WTC11 (cell line): ENCODE measurements at regions not wholly inside any gene's neighbourhood (a gene's known extent, or its start where the extent isn't known, plus 50 kb on each side); places are given as distances from the start of the nearest gene placed in this dataset.

ENCODE experiments used
- ATAC-seq: fragments of 200-7000 bp; cut with Tn5 transposase; 2 replicates; pipeline ENCODE4 v1.10.0; 2021; ENCODE audit warnings: mild to moderate bottlenecking, moderate library complexity
- CTCF ChIA-PET: fragments of 300-600 bp; sonication (Branson Sonifier 250); formaldehyde crosslinking; loops from one replicate; lab custom pipeline; 2021; ENCODE audit warnings: antibody characterized with exemption; lab: Charles Lee
- POLR2A ChIA-PET: fragments of 350-600 bp; sonication (Branson Sonifier 250); formaldehyde crosslinking; loops from one replicate; lab custom pipeline; 2021; ENCODE audit warnings: antibody characterized with exemption; lab: Charles Lee
- DNase-seq: peaks from one replicate; pipeline ENCODE4 v3.0.0; 2021; ENCODE audit warnings: low spot score
- H3K27ac Mint-ChIP-seq: 2 replicates; pipeline ENCODE4 v1.8.0; 2021; ENCODE audit warnings: mixed read lengths
- H3K27me3 Mint-ChIP-seq: 2 replicates; pipeline ENCODE4 v1.8.0; 2021; ENCODE audit warnings: low read depth, mild to moderate bottlenecking, moderate library complexity, mixed read lengths
- H3K36me3 Mint-ChIP-seq: 2 replicates; pipeline ENCODE4 v1.8.0; 2021; ENCODE audit warnings: mixed read lengths
- H3K4me1 Mint-ChIP-seq: 2 replicates; pipeline ENCODE4 v1.8.0; 2022; ENCODE audit warnings: mixed read lengths
- H3K4me3 Mint-ChIP-seq: 2 replicates; pipeline ENCODE4 v1.8.0; 2021; ENCODE audit warnings: mild to moderate bottlenecking, moderate library complexity, mixed read lengths
- H3K9me3 Mint-ChIP-seq: 2 replicates; pipeline ENCODE4 v1.8.0; 2021; ENCODE audit warnings: mixed read lengths
- ATF2 ChIP-seq: sonication (generic); formaldehyde crosslinking; IDR thresholded peaks from 2 replicates; pipeline ENCODE4 v1.8.1; 2022; ENCODE audit warnings: low read depth, missing genetic modification reagents, borderline replicate concordance
- ATF6 ChIP-seq: sonication (generic); formaldehyde crosslinking; IDR thresholded peaks from 2 replicates; pipeline ENCODE4 v1.8.1; 2023; ENCODE audit warnings: mild to moderate bottlenecking, missing genetic modification reagents
- CREB1 ChIP-seq: sonication (generic); formaldehyde crosslinking; IDR thresholded peaks from 2 replicates; pipeline ENCODE4 v1.8.0; 2023; ENCODE audit warnings: mild to moderate bottlenecking, missing genetic modification reagents
- ERG ChIP-seq: fragments of 250-450 bp; sonication (Bioruptor Pico); IDR thresholded peaks from 2 replicates; pipeline ENCODE4 v1.8.0; 2021; ENCODE audit warnings: mild to moderate bottlenecking
- ESRRA ChIP-seq: sonication (generic); formaldehyde crosslinking; IDR thresholded peaks from 2 replicates; pipeline ENCODE4 v1.8.1; 2022; ENCODE audit warnings: mild to moderate bottlenecking, missing genetic modification reagents, borderline replicate concordance
- GABPB1 ChIP-seq: sonication (generic); formaldehyde crosslinking; IDR thresholded peaks from 2 replicates; pipeline ENCODE4 v1.8.1; 2023; ENCODE audit warnings: mild to moderate bottlenecking, missing genetic modification reagents
- GRHL2 ChIP-seq: fragments of 250-450 bp; sonication (Bioruptor Pico); IDR thresholded peaks from 2 replicates; pipeline ENCODE4 v1.8.0; 2022; ENCODE audit warnings: mild to moderate bottlenecking, moderate library complexity; ENCODE audit not compliant: insufficient replicate concordance, severe bottlenecking
- HMGXB4 ChIP-seq: sonication (generic); formaldehyde crosslinking; IDR thresholded peaks from 2 replicates; pipeline ENCODE4 v1.8.1; 2023; ENCODE audit warnings: mild to moderate bottlenecking, moderate library complexity, missing genetic modification reagents
- PRRX2 ChIP-seq: fragments of 250-450 bp; sonication (Bioruptor Pico); IDR thresholded peaks from 2 replicates; pipeline ENCODE4 v1.8.0; 2021; ENCODE audit warnings: mild to moderate bottlenecking
- SMAD4 ChIP-seq: sonication (generic); formaldehyde crosslinking; IDR thresholded peaks from 2 replicates; pipeline ENCODE4 v1.8.0; 2022; ENCODE audit warnings: mild to moderate bottlenecking, missing genetic modification reagents
- TP53 ChIP-seq: sonication (generic); formaldehyde crosslinking; IDR thresholded peaks from 2 replicates; pipeline ENCODE4 v1.8.1; 2023; ENCODE audit warnings: mild to moderate bottlenecking, missing genetic modification reagents
- ZBTB21 ChIP-seq: sonication (generic); formaldehyde crosslinking; IDR thresholded peaks from 2 replicates; pipeline ENCODE4 v1.8.1; 2023; ENCODE audit warnings: mild to moderate bottlenecking, missing genetic modification reagents, borderline replicate concordance
- ZNF423 ChIP-seq: fragments of 250-450 bp; sonication (Bioruptor Pico); IDR thresholded peaks from 2 replicates; pipeline ENCODE4 v2.1.2; 2022; ENCODE audit warnings: mild to moderate bottlenecking, moderate library complexity
- TF ChIP-seq, protein P1 (sequence below): fragments of 250-450 bp; sonication (Bioruptor Pico); IDR thresholded peaks from 2 replicates; pipeline ENCODE4 v1.9.0; 2021; ENCODE audit warnings: mild to moderate bottlenecking
- TF ChIP-seq, protein P2 (sequence below): sonication (generic); formaldehyde crosslinking; IDR thresholded peaks from 2 replicates; pipeline ENCODE4 v1.8.0; 2022; ENCODE audit warnings: mild to moderate bottlenecking, missing genetic modification reagents
- TF ChIP-seq, protein P3 (sequence below): sonication (generic); formaldehyde crosslinking; IDR thresholded peaks from 2 replicates; pipeline ENCODE4 v1.8.1; 2023; ENCODE audit warnings: mild to moderate bottlenecking, missing genetic modification reagents, borderline replicate concordance
- TF ChIP-seq, protein P4 (sequence below): sonication (generic); formaldehyde crosslinking; IDR thresholded peaks from 2 replicates; pipeline ENCODE4 v1.8.1; 2022; ENCODE audit warnings: mild to moderate bottlenecking, moderate library complexity, missing genetic modification reagents

DNA sequence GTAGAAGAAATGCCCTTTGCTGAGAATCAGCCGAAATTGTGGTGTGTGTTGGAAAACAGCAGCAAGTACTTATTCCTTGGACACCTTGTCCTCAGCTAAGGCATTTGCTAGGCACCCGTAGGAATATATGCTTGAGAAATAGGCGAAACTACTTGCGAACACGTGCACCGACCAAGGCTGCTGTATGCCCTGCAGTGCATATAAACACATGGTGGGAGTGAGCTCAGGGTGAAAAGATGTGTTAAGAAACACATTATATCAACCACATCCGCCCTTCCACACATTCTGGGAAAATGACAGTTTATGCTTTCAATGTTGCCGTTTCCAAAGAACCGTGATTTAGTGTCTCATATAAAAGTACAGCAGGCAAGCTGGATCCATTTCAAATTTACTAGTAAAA is 199.2 kb downstream of the JCAD start (continued):
- TF ChIP-seq ZBTB21 = no peak
- no peak for TF ChIP-seq ZNF423 (CRISPR knock-in tag)
- no peak for TF ChIP-seq TP53 (CRISPR knock-in tag)

DNA sequence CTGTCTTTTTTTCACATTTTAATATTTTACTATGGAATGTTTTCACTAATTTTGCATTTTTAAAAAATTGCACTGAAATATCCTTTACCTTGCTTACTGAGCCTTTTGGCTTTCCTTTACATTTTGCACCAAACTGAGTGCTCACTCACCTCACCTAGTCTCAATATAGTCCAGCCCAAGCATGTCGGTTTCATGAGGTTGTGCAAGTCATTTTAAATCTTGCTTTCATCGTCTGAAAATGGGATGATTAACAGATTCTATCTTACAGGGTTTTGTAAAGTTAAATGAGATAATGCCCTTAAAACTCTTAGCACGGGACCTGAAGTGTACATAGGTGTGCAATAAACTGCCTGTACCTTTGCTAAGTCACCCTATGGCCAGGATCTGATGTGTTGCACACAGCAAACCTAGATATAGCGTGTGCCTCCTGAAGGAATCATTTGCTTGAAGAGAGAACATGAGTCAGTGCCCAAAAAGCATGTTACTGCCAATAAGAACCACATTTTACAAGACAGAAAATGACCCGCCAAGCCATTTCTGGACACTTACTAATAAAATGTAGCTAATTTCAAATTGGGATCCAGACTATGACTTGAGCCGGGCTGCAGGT is 199.8 kb downstream of the JCAD start:
- TF ChIP-seq, protein P1, sequence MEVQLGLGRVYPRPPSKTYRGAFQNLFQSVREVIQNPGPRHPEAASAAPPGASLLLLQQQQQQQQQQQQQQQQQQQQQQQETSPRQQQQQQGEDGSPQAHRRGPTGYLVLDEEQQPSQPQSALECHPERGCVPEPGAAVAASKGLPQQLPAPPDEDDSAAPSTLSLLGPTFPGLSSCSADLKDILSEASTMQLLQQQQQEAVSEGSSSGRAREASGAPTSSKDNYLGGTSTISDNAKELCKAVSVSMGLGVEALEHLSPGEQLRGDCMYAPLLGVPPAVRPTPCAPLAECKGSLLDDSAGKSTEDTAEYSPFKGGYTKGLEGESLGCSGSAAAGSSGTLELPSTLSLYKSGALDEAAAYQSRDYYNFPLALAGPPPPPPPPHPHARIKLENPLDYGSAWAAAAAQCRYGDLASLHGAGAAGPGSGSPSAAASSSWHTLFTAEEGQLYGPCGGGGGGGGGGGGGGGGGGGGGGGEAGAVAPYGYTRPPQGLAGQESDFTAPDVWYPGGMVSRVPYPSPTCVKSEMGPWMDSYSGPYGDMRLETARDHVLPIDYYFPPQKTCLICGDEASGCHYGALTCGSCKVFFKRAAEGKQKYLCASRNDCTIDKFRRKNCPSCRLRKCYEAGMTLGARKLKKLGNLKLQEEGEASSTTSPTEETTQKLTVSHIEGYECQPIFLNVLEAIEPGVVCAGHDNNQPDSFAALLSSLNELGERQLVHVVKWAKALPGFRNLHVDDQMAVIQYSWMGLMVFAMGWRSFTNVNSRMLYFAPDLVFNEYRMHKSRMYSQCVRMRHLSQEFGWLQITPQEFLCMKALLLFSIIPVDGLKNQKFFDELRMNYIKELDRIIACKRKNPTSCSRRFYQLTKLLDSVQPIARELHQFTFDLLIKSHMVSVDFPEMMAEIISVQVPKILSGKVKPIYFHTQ (CRISPR knock-in tag) = no peak
- TF ChIP-seq GRHL2 (CRISPR knock-in tag) (no peak), SMAD4 (CRISPR knock-in tag) (no peak), ESRRA (no peak), CREB1 (CRISPR knock-in tag) (no peak), ATF2 (CRISPR knock-in tag) (no peak), GABPB1 (CRISPR knock-in tag) (no peak), ZNF423 (CRISPR knock-in tag) (no peak), ATF6 (no peak), ERG (CRISPR knock-in tag) (no peak), PRRX2 (CRISPR knock-in tag) (no peak), HMGXB4 (CRISPR knock-in tag) (no peak)
- TF ChIP-seq, protein P2, sequence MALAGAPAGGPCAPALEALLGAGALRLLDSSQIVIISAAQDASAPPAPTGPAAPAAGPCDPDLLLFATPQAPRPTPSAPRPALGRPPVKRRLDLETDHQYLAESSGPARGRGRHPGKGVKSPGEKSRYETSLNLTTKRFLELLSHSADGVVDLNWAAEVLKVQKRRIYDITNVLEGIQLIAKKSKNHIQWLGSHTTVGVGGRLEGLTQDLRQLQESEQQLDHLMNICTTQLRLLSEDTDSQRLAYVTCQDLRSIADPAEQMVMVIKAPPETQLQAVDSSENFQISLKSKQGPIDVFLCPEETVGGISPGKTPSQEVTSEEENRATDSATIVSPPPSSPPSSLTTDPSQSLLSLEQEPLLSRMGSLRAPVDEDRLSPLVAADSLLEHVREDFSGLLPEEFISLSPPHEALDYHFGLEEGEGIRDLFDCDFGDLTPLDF (CRISPR knock-in tag) = no peak
- TF ChIP-seq, protein P3, sequence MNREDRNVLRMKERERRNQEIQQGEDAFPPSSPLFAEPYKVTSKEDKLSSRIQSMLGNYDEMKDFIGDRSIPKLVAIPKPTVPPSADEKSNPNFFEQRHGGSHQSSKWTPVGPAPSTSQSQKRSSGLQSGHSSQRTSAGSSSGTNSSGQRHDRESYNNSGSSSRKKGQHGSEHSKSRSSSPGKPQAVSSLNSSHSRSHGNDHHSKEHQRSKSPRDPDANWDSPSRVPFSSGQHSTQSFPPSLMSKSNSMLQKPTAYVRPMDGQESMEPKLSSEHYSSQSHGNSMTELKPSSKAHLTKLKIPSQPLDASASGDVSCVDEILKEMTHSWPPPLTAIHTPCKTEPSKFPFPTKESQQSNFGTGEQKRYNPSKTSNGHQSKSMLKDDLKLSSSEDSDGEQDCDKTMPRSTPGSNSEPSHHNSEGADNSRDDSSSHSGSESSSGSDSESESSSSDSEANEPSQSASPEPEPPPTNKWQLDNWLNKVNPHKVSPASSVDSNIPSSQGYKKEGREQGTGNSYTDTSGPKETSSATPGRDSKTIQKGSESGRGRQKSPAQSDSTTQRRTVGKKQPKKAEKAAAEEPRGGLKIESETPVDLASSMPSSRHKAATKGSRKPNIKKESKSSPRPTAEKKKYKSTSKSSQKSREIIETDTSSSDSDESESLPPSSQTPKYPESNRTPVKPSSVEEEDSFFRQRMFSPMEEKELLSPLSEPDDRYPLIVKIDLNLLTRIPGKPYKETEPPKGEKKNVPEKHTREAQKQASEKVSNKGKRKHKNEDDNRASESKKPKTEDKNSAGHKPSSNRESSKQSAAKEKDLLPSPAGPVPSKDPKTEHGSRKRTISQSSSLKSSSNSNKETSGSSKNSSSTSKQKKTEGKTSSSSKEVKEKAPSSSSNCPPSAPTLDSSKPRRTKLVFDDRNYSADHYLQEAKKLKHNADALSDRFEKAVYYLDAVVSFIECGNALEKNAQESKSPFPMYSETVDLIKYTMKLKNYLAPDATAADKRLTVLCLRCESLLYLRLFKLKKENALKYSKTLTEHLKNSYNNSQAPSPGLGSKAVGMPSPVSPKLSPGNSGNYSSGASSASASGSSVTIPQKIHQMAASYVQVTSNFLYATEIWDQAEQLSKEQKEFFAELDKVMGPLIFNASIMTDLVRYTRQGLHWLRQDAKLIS (CRISPR knock-in tag) = no peak
- TF ChIP-seq, protein P4, sequence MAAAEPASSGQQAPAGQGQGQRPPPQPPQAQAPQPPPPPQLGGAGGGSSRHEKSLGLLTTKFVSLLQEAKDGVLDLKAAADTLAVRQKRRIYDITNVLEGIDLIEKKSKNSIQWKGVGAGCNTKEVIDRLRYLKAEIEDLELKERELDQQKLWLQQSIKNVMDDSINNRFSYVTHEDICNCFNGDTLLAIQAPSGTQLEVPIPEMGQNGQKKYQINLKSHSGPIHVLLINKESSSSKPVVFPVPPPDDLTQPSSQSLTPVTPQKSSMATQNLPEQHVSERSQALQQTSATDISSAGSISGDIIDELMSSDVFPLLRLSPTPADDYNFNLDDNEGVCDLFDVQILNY = no peak
- TF ChIP-seq, all 79 proteins: peak for 0
- ATAC-seq (no peak), DNase-seq (no peak)
- Mint-ChIP-seq H3K4me1 (peaks cover 6% of the 10 kb centered on the region), H3K27me3 (no peaks in the 10 kb centered on the region), H3K27ac (no peak overlapping the region), H3K9me3 (no peaks in the 10 kb centered on the region), H3K4me3 (no peak overlapping the region), H3K36me3 (no peaks in the 10 kb centered on the region)
- ChIA-PET CTCF (interaction anchor here (0.7 to 1.2 kb wide), 2 partner anchors 142 to 292 kb away, joined by 4 read pairs; no protein-coding TSS in a partner anchor), POLR2A (no interaction called here)
